ENCODE measurements at regions not wholly inside any gene's neighbourhood (a gene's known extent, or its start where the extent isn't known, plus 50 kb on each side); places are given as distances from the start of the nearest gene placed in this dataset.

DNA sequence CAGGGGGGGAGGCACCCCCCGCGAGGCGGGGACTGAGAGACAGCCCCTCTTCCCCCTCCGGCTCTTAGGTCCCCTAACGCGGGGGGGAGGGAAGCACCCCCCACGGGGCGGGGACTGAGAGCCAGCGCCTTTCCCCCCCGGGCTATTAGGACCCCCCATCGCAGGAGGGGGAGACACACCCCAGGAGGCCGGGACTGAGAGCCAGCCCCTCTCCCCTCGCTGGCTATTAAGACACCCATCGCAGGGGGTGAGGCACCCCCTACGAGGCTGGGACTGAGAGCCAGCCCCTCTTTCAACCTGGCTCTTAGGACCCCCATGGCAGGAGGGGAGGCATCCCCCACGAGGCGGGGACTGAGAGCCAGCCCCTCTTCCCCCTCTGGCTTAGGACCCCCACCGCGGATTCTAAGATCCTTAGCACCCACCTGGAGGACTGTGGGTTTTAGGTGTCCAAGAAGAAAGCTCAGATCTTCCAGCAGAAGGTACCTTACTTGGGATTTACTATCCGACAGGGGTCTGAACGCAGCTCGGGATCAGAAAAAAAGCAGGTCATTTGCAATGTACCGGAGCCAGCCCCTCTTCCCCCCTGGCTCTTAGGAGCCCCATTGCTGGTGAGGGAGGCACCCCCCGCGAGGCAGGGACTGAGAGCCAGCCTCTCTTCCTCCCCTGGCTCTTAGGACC, 197.8 kb upstream of the PZP start (continued):
- TF ChIP-seq, protein P1, sequence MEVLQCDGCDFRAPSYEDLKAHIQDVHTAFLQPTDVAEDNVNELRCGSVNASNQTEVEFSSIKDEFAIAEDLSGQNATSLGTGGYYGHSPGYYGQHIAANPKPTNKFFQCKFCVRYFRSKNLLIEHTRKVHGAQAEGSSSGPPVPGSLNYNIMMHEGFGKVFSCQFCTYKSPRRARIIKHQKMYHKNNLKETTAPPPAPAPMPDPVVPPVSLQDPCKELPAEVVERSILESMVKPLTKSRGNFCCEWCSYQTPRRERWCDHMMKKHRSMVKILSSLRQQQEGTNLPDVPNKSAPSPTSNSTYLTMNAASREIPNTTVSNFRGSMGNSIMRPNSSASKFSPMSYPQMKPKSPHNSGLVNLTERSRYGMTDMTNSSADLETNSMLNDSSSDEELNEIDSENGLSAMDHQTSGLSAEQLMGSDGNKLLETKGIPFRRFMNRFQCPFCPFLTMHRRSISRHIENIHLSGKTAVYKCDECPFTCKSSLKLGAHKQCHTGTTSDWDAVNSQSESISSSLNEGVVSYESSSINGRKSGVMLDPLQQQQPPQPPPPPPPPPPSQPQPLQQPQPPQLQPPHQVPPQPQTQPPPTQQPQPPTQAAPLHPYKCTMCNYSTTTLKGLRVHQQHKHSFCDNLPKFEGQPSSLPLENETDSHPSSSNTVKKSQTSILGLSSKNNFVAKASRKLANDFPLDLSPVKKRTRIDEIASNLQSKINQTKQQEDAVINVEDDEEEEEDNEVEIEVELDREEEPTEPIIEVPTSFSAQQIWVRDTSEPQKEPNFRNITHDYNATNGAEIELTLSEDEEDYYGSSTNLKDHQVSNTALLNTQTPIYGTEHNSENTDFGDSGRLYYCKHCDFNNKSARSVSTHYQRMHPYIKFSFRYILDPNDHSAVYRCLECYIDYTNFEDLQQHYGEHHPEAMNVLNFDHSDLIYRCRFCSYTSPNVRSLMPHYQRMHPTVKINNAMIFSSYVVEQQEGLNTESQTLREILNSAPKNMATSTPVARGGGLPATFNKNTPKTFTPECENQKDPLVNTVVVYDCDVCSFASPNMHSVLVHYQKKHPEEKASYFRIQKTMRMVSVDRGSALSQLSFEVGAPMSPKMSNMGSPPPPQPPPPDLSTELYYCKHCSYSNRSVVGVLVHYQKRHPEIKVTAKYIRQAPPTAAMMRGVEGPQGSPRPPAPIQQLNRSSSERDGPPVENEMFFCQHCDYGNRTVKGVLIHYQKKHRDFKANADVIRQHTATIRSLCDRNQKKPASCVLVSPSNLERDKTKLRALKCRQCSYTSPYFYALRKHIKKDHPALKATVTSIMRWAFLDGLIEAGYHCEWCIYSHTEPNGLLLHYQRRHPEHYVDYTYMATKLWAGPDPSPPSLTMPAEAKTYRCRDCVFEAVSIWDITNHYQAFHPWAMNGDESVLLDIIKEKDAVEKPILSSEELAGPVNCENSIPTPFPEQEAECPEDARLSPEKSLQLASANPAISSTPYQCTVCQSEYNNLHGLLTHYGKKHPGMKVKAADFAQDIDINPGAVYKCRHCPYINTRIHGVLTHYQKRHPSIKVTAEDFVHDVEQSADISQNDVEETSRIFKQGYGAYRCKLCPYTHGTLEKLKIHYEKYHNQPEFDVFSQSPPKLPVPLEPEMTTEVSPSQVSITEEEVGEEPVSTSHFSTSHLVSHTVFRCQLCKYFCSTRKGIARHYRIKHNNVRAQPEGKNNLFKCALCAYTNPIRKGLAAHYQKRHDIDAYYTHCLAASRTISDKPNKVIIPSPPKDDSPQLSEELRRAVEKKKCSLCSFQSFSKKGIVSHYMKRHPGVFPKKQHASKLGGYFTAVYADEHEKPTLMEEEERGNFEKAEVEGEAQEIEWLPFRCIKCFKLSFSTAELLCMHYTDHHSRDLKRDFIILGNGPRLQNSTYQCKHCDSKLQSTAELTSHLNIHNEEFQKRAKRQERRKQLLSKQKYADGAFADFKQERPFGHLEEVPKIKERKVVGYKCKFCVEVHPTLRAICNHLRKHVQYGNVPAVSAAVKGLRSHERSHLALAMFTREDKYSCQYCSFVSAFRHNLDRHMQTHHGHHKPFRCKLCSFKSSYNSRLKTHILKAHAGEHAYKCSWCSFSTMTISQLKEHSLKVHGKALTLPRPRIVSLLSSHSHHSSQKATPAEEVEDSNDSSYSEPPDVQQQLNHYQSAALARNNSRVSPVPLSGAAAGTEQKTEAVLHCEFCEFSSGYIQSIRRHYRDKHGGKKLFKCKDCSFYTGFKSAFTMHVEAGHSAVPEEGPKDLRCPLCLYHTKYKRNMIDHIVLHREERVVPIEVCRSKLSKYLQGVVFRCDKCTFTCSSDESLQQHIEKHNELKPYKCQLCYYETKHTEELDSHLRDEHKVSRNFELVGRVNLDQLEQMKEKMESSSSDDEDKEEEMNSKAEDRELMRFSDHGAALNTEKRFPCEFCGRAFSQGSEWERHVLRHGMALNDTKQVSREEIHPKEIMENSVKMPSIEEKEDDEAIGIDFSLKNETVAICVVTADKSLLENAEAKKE (CRISPR knock-in tag; IDR thresholded peaks at IDR 0.05), result no peak
- TF ChIP-seq, protein P2, sequence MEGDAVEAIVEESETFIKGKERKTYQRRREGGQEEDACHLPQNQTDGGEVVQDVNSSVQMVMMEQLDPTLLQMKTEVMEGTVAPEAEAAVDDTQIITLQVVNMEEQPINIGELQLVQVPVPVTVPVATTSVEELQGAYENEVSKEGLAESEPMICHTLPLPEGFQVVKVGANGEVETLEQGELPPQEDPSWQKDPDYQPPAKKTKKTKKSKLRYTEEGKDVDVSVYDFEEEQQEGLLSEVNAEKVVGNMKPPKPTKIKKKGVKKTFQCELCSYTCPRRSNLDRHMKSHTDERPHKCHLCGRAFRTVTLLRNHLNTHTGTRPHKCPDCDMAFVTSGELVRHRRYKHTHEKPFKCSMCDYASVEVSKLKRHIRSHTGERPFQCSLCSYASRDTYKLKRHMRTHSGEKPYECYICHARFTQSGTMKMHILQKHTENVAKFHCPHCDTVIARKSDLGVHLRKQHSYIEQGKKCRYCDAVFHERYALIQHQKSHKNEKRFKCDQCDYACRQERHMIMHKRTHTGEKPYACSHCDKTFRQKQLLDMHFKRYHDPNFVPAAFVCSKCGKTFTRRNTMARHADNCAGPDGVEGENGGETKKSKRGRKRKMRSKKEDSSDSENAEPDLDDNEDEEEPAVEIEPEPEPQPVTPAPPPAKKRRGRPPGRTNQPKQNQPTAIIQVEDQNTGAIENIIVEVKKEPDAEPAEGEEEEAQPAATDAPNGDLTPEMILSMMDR (conservative IDR thresholded peaks at IDR 0.05; ENCODE audit: low read depth in 2 of 2), result no peak

DNA sequence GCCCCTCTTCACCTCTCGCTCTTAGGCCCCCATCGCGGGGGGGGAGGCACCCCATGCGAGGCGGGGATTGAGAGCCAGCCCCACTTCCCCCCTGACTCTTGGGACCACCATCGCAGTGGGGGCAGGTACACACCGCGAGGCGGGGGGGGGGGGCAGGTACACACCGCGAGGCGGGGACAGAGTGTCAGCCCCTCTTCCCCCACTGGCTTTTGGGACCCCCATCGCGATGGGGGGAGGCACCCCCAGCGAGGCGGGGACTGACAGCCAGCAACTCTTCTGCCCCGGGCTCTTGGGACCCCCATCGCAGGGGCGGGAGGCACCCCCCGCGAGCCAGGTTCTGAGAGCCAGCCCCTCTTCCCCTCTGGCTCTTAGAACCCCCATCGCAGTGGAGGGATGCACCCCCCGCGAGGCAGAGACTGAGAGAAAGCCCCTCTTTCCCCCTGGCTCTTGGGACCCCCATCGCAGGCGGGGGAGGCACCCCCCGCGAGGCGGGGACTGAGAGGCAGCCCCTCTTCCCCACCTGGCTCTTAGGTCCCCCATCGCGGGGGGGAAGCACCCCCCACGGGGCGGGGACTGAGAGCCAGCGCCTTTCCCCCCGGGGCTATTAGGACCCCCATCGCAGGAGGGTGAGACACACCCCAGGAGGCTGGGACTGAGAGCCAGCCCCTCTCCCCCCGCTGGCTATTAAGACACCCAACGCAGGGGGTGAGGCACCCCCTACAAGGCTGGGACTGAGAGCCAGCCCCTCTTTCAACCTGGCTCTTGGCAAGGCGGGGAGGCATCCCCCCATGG, 196.5 kb upstream of the PZP start:
- Mint-ChIP-seq H3K27me3 (ENCODE audit: insufficient read depth, low read depth, poor library complexity) (peaks cover 5% of the 10 kb centered on the region), H3K36me3 (ENCODE audit: low read depth) (peaks cover 7% of the 10 kb centered on the region; the same call in 1 of the 3 replicates), H3K9me3 (no peaks in the 10 kb centered on the region; the same call in 2 of the 3 replicates), H3K4me1 (peaks cover 4% of the 10 kb centered on the region; the same call in 1 of the 3 replicates), H3K27ac (no peak overlapping the region), H3K4me3 (no peak overlapping the region)
- Histone ChIP-seq H2AFZ (no peak overlapping the region), H3K9me2 (ENCODE audit: insufficient read depth) (no peaks in the 10 kb centered on the region), H4K20me1 (replicated peaks; ENCODE audit: insufficient read depth) (no peaks in the 10 kb centered on the region), H3K27ac (ENCODE audit: low read depth) (no peak overlapping the region), H3K79me2 (replicated peaks; ENCODE audit: insufficient read depth) (no peaks in the 10 kb centered on the region), H3K36me3 (ENCODE audit: insufficient read depth) (no peaks in the 10 kb centered on the region), H3K4me3 (no peak overlapping the region), H3K4me2 (no peak overlapping the region), H3F3A (replicated peaks; ENCODE audit: low read depth) (no peaks in the 10 kb centered on the region), H3K4me1 (ENCODE audit: insufficient read depth) (0 out of 2 replicates have a peak, but pooled peaks cover 6% of the 10 kb centered on the region), H3K27me3 (ENCODE audit: insufficient read depth) (no peaks in the 10 kb centered on the region)
- DNase-seq (ENCODE audit: low spot score) (no peak), ATAC-seq (no peak)
- no peak for TF ChIP-seq POLR2AphosphoS5 (IDR thresholded peaks at IDR 0.05; ENCODE audit: low read depth)
- TF ChIP-seq STAT1 (IDR thresholded peaks at IDR 0.05; ENCODE audit: unreplicated experiment), result no peak
- TF ChIP-seq, protein P1 (CRISPR knock-in tag; IDR thresholded peaks at IDR 0.05), result no peak

Measured in GM23338 (cell line).